Suprapubic skin (tissue), 4 donors: ENCODE measurements at regions not wholly inside any gene's neighbourhood (a gene's known extent, or its start where the extent isn't known, plus 50 kb on each side); places are given as distances from the start of the nearest gene placed in this dataset.
"Not testable (repeated sequence)": the region's sequence is repeated elsewhere in the genome, so short reads cannot be mapped to it uniquely, and the experiment has no call there.

ENCODE experiments used
- DNase-seq, 2 donors: peaks; one replicate each; pipeline ENCODE4 v3.0.0-alpha.2; 2019; ENCODE audit warnings: low spot score in 2 of 2
- H3K27ac ChIP-seq: fragments of 200-600 bp; sonication (generic); one replicate; pipeline ENCODE4 v1.5.1; 2019
- H3K27me3 ChIP-seq: fragments of 200-600 bp; sonication (generic); one replicate; pipeline ENCODE4 v1.5.1; 2019
- H3K36me3 ChIP-seq: fragments of 200-600 bp; sonication (generic); one replicate; pipeline ENCODE4 v1.5.1; 2019
- H3K4me1 ChIP-seq: fragments of 200-600 bp; sonication (generic); one replicate; pipeline ENCODE4 v1.5.1; 2019
- H3K4me3 ChIP-seq: fragments of 200-600 bp; sonication (generic); one replicate; pipeline ENCODE4 v1.5.1; 2019; ENCODE audit warnings: mild to moderate bottlenecking
- H3K9me3 ChIP-seq: fragments of 200-600 bp; sonication (generic); one replicate; pipeline ENCODE4 v1.5.1; 2019
- CTCF ChIP-seq, 2 donors: fragments of 200-600 bp in 1 of 2; fragments of 450-650 bp in 1 of 2; sonication (generic) in 1 of 2; IDR thresholded peaks; one replicate each; pipeline ENCODE4 v1.5.1; 2016 to 2019; ENCODE audit warnings: antibody characterized with exemption in 2 of 2, mild to moderate bottlenecking in 1 of 2, moderate library complexity in 1 of 2
- EP300 ChIP-seq: sonication (generic); formaldehyde crosslinking; IDR thresholded peaks from one replicate; pipeline ENCODE4 v1.6.1; 2017; ENCODE audit warnings: antibody characterized with exemption
- POLR2A ChIP-seq, 2 donors: fragments of 450-650 bp; IDR thresholded peaks; one replicate each; pipeline ENCODE4 v1.6.1; 2017; ENCODE audit warnings: antibody characterized with exemption in 2 of 2, mild to moderate bottlenecking in 2 of 2, moderate library complexity in 2 of 2
- POLR2AphosphoS5 ChIP-seq, 3 donors: sonication (generic); formaldehyde crosslinking; IDR thresholded peaks; one replicate each; pipeline ENCODE4 v1.6.1; 2017; ENCODE audit warnings: antibody characterized with exemption in 3 of 3
- whole genome bisulfite sequencing: methylation state at CpG from one replicate; pipeline ENCODE4 v1.1.5; 2018; 5-methylcytosine and 5-hydroxymethylcytosine counted together

DNA sequence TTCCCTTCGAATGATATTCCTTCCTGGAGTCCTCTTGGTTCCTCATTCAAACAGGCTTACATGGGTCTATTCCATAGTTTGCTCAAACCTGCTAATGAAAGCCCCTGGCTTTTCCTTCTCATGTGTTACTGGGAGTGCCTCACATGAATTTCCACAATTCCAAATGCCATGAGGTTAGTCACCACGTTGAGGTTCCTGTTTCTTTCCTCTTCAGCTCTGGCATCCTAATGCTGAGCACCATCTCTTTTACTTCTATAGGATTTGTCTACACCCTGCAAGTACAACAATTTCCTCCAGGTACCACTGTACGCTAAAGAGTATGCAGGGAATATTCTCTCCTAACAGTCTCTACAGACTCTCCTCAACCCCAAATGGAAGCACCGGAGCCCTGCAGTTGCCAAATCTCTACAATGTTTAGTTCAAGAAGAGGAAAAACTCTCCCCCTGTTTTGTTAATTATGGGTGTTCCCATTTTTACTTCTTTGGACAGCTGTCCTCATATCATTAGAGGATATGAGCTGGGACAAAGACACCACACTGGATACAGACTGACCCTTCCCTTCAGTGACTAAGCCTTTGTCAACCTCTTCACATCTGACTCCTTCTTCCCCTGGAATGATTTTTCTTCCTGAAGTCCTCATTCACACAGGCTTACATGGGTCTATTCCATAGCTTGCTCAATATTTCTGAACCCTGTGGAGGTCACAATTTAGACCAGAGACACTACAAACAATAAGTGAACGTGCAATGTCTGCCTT is 145.8 kb upstream of the BET1 start:
- Histone ChIP-seq H3K4me3 (no peak overlapping the region), H3K27me3 (no peaks in the 10 kb centered on the region), H3K36me3 (no peaks in the 10 kb centered on the region), H3K4me1 (no peaks in the 10 kb centered on the region), H3K9me3 (no peaks in the 10 kb centered on the region), H3K27ac (no peak overlapping the region)
- 98% methylated on average over 5 of the region's 5 CpGs for WGBS
- TF ChIP-seq CTCF (IDR thresholded peaks at IDR 0.05), result no peak
- no peak for TF ChIP-seq EP300
- TF ChIP-seq POLR2A (IDR thresholded peaks at IDR 0.05), result no peak
- no peak for DNase-seq

DNA sequence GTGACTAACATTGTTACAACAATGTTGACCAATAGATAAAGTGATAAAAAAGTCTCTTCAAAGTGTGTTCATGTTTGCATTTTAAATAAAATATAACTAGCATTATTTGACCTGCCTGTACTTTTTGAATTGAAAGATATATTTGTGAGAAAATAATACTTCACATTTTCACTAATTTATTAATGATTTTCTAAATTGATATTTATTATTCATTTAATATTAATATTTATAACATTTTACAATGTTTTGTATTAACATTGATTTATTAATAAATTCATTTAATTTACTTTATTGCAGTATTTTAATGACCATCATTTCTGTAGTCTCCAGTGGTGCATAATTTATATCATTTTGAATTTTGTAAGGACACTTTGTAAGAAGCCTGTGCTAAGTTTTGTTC is 150.0 kb upstream of the BET1 start:
- no peak for TF ChIP-seq POLR2A (IDR thresholded peaks at IDR 0.05)
- no peak for TF ChIP-seq POLR2AphosphoS5 (IDR thresholded peaks at IDR 0.05)
- no peak for TF ChIP-seq EP300
- TF ChIP-seq CTCF (IDR thresholded peaks at IDR 0.05), result no peak
- no peaks in the 10 kb centered on the region for H3K27me3 ChIP-seq
- H3K4me1 ChIP-seq, result no peaks in the 10 kb centered on the region
- no peak overlapping the region for H3K27ac ChIP-seq
- H3K9me3 ChIP-seq, result no peaks in the 10 kb centered on the region
- no peaks in the 10 kb centered on the region for H3K36me3 ChIP-seq
- DNase-seq, result no peak
- H3K4me3 ChIP-seq, result no peak overlapping the region

DNA sequence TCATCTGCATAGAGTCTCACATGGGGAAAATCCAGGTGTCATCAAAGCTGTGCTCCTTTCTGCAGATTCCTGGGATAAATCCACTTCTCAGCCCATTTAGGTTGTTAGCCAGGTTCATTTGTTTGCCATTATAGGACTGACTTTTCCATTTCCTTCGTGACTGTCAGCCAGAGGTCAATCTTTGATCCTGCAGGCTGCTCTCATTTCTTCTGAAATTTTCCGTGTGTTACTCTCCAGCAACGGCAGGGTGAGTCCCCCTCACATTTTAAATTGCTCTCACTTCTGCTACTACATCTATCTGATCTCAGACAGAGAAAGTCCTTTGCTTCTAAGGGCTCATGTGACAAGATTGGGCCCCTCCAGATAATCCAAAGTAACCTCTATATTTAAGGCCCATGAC is 150.7 kb upstream of the BET1 start:
- H3K27me3 ChIP-seq, result no peaks in the 10 kb centered on the region
- no peaks in the 10 kb centered on the region for H3K4me1 ChIP-seq
- WGBS, result 48% methylated on average over 3 of the region's 3 CpGs
- DNase-seq, result no peak
- no peak overlapping the region for H3K27ac ChIP-seq
- H3K4me3 ChIP-seq, result no peak overlapping the region
- no peak for TF ChIP-seq POLR2A (IDR thresholded peaks at IDR 0.05)
- TF ChIP-seq POLR2AphosphoS5 (IDR thresholded peaks at IDR 0.05), result no peak
- TF ChIP-seq EP300, result no peak
- no peak for TF ChIP-seq CTCF (IDR thresholded peaks at IDR 0.05)
- no peaks in the 10 kb centered on the region for H3K9me3 ChIP-seq
- H3K36me3 ChIP-seq, result no peaks in the 10 kb centered on the region

DNA sequence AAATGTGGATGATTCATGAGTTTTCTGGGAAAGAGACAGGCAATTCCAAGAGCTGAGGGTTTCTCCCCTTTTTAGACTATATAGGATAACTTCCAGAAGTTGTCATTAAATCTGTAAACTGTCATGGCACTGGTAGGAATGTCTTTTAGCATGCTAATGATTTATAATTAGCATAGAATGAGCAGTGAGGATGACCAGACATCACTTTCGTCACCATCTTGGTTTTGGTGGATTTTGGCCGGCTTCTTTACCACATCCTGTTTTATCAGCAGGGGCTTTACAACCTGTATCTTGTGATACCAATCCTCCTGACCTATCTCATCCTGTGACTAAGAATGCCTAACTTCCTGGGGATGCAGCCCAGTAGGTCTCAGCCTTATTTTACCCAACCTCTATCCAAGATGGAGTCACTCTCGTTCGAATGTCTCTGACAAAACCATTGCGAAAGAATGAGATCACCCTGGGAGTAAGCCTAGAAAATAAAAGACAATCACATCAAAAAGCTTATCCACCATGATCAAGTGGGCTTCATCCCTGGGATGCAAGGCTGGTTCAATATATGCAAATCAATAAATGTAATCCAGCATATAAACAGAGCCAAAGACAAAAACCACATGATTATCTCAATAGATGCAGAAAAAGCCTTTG is 153.6 kb upstream of the BET1 start:
- 91% methylated on average over 5 of the region's 5 CpGs for WGBS
- H3K36me3 ChIP-seq, H3K4me3 ChIP-seq: not testable (repeated sequence)

DNA sequence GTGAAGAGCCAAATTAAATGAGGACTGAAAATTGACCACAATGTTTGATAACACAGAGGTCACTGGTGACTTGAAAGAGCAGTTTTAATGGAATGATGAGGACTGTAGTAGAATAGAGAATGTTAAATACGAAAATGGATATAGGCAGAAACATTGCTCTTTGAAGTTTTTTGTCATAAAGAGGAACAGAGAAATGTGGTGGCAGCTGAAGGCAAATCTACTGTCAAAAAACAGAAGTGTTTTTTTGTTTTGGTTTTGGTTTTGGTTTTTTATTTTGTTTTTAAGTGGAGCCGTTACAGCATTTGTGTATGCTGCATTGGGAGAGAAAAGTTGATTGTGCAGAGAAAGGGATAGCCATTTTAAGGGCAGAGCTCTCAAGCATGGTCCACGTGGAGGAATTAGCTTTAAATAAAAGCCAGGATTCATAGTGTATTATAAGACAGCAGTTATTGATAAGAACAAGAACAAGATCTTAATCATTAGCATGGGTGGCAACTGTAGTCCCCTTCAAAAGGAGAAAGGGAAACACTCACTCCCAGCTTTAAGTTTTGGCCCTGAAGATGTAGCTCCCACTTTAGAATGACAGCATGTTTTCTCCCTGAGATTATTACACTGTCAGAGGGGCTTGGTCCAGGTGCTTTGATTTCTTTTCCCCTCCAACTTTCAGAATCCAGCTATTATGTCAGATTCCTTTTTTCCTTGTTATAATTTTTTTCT is 156.7 kb upstream of the BET1 start:
- WGBS, result 63% methylated on average over 3 of the region's 3 CpGs
- Histone ChIP-seq H3K27ac (no peak overlapping the region), H3K9me3 (no peaks in the 10 kb centered on the region), H3K36me3 (no peaks in the 10 kb centered on the region), H3K4me1 (no peaks in the 10 kb centered on the region), H3K27me3 (no peaks in the 10 kb centered on the region), H3K4me3 (no peak overlapping the region)
- DNase-seq, result no peak
- TF ChIP-seq POLR2AphosphoS5 (IDR thresholded peaks at IDR 0.05), result no peak

More for the DNA sequence above, 153.6 kb upstream of the BET1 start:
- H3K27me3 ChIP-seq, DNase-seq, H3K27ac ChIP-seq, H3K9me3 ChIP-seq, H3K4me1 ChIP-seq: not testable (repeated sequence)

- 85% methylated on average over 6 of the region's 6 CpGs for WGBS
- no peaks in the 10 kb centered on the region for H3K36me3 ChIP-seq
- no peak for TF ChIP-seq POLR2AphosphoS5 (IDR thresholded peaks at IDR 0.05)
- TF ChIP-seq EP300, result no peak
- no peak for TF ChIP-seq CTCF (IDR thresholded peaks at IDR 0.05)
- no peak for TF ChIP-seq POLR2A (IDR thresholded peaks at IDR 0.05)
- H3K27me3 ChIP-seq, result no peaks in the 10 kb centered on the region
- no peak overlapping the region for H3K4me3 ChIP-seq
- H3K9me3 ChIP-seq, result no peaks in the 10 kb centered on the region
- no peak overlapping the region for H3K27ac ChIP-seq
- no peaks in the 10 kb centered on the region for H3K4me1 ChIP-seq
- no peak for DNase-seq
Observed at GRCh38 chr7:94161476-94161875, 157.3 kb upstream of the BET1 start.
